ENCODE measurements at regions not wholly inside any gene's neighbourhood (a gene's known extent, or its start where the extent isn't known, plus 50 kb on each side); places are given as distances from the start of the nearest gene placed in this dataset.
"Not testable (repeated sequence)": the region's sequence is repeated elsewhere in the genome, so short reads cannot be mapped to it uniquely, and the experiment has no call there.

GRCh38 chr12:89278862-89279261 is 73.4 kb downstream of the DUSP6 start:
- ChIA-PET POLR2A (ENCODE audit: low non-redundant PET) (no interaction called here), CTCF (no interaction called here)
- H3K27ac ChIP-seq = no peak overlapping the region
- no peak for DNase-seq (ENCODE audit: low spot score)
- TF ChIP-seq, protein P1, sequence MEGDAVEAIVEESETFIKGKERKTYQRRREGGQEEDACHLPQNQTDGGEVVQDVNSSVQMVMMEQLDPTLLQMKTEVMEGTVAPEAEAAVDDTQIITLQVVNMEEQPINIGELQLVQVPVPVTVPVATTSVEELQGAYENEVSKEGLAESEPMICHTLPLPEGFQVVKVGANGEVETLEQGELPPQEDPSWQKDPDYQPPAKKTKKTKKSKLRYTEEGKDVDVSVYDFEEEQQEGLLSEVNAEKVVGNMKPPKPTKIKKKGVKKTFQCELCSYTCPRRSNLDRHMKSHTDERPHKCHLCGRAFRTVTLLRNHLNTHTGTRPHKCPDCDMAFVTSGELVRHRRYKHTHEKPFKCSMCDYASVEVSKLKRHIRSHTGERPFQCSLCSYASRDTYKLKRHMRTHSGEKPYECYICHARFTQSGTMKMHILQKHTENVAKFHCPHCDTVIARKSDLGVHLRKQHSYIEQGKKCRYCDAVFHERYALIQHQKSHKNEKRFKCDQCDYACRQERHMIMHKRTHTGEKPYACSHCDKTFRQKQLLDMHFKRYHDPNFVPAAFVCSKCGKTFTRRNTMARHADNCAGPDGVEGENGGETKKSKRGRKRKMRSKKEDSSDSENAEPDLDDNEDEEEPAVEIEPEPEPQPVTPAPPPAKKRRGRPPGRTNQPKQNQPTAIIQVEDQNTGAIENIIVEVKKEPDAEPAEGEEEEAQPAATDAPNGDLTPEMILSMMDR (conservative IDR thresholded peaks at IDR 0.05; ENCODE audit: low read depth) = no peak

GRCh38 chr12:89278169-89278568 is 74.1 kb downstream of the DUSP6 start:
- POLR2A ChIA-PET (ENCODE audit: low non-redundant PET) = no interaction called here
- no peak overlapping the region for H3K27ac ChIP-seq
- TF ChIP-seq, protein P1 (conservative IDR thresholded peaks at IDR 0.05; ENCODE audit: low read depth) = no peak
- DNase-seq (ENCODE audit: low spot score) = no peak
- CTCF ChIA-PET = no interaction called here

DNA sequence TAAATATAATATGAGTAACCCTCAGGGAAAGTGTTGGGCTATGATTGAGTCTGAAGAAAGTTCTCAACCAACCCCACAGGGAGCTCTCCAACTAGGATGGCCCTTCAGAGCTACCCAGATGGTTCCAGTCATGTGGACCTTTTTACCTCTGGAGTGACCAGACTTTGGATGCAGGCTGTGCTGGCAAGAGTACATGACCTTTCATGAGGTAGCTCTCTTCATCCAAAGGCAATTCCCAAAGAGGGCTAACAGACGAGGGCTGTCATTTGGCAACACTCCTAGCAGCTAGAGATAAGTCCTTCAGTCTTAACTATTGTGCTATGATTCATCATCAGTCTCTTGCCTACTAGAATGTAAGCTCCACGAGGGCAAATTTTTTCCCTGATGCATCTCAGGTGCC is 75.4 kb downstream of the DUSP6 start:
- H3K27ac ChIP-seq = no peak overlapping the region
- TF ChIP-seq, protein P1 (conservative IDR thresholded peaks at IDR 0.05; ENCODE audit: low read depth) = no peak
- ChIA-PET POLR2A (ENCODE audit: low non-redundant PET) (no interaction called here), CTCF (no interaction called here)
- no peak for DNase-seq (ENCODE audit: low spot score)

DNA sequence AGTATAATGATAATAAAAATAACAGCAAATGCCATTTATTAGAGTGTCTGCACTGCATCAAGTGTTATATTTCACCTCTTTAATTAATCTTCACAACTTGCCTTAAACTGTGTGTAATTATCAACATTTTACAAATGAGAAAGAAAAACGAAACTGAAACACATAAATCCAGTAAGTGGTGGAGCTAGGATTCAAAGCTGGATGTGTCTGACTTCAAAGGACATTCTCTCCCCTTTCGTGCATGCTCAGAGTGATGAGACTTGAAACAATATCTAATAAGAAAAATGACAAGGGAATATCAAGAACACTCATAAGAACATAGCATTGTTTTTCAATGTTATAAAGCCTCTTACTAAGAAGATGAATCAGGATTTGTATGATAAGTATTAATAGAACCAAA is 78.8 kb downstream of the DUSP6 start:
- CTCF ChIA-PET = no interaction called here

DNA sequence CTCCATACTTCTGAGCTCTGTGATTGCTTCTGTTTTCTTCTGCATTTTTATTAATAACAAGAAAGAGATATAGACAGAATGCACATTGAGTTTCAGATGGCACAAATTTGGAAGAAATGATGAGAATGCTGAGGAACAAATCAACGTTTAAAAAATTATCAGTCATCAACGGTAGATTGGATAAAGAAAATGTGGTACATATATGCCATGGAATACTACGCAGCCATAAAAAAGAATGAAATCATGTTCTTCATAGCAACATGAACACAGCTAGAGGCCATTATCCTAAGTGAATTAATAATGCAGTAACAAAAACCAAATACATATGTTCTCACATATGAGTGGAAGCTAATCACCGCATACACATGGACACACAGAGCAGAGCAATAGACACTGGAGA is 81.8 kb downstream of the DUSP6 start:
- POLR2A ChIA-PET (ENCODE audit: low non-redundant PET) = no interaction called here
- CTCF ChIA-PET = no interaction called here
- TF ChIP-seq, protein P1 (conservative IDR thresholded peaks at IDR 0.05; ENCODE audit: low read depth) = no peak

More for the DNA sequence above, 78.8 kb downstream of the DUSP6 start:
- no peak for DNase-seq (ENCODE audit: low spot score)
- no peak overlapping the region for H3K27ac ChIP-seq
- POLR2A ChIA-PET (ENCODE audit: low non-redundant PET) = no interaction called here
- TF ChIP-seq, protein P1 (conservative IDR thresholded peaks at IDR 0.05; ENCODE audit: low read depth) = no peak

DNA sequence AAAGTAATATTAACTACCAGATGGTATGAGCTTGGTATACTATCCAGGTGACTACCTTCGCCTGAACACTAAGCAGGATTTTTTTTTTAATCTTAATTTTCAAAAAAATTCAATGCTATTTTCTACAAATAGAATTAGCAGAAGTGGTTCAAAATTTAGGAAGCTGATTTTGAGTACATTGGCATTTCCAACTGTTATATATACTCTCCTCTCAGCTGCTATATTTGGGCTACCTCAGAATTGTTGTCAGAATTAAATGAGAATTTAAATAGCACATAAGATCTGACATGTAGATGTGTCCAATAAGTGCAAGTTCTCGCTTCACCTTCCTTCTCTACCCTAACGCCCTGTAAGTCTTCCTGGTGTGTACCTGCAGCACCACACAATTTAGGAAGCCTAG is 83.1 kb downstream of the DUSP6 start:
- TF ChIP-seq, protein P1 (conservative IDR thresholded peaks at IDR 0.05; ENCODE audit: low read depth) = no peak
- no peak overlapping the region for H3K27ac ChIP-seq
- ChIA-PET POLR2A (ENCODE audit: low non-redundant PET) (no interaction called here), CTCF (no interaction called here)
- DNase-seq (ENCODE audit: low spot score) = no peak

More for the DNA sequence above, 81.8 kb downstream of the DUSP6 start:
- no peak overlapping the region for H3K27ac ChIP-seq
- DNase-seq (ENCODE audit: low spot score) = no peak

GRCh38 chr12:89267404-89267803 is 84.9 kb downstream of the DUSP6 start:
- H3K27ac ChIP-seq = no peak overlapping the region
- ChIA-PET CTCF (no interaction called here), POLR2A (ENCODE audit: low non-redundant PET) (no interaction called here)
- DNase-seq (ENCODE audit: low spot score) = no peak
- TF ChIP-seq, protein P1 (conservative IDR thresholded peaks at IDR 0.05; ENCODE audit: low read depth) = no peak

- CTCF ChIA-PET; POLR2A ChIA-PET (ENCODE audit: low non-redundant PET); DNase-seq (ENCODE audit: low spot score); H3K27ac ChIP-seq: not testable (repeated sequence)
These were observed 85.6 kb downstream of the DUSP6 start for GRCh38 chr12:89266574-89267188.
